NCI-H1105 treated with DMSO at 0.1 percent for 48 hours (cell line): ENCODE measurements at regions not wholly inside any gene's neighbourhood (a gene's known extent, or its start where the extent isn't known, plus 50 kb on each side); places are given as distances from the start of the nearest gene placed in this dataset.

ENCODE experiments used
- DNase-seq: peaks from one replicate; lab custom pipeline; 2025; lab: John Stamatoyannopoulos, UW

DNA sequence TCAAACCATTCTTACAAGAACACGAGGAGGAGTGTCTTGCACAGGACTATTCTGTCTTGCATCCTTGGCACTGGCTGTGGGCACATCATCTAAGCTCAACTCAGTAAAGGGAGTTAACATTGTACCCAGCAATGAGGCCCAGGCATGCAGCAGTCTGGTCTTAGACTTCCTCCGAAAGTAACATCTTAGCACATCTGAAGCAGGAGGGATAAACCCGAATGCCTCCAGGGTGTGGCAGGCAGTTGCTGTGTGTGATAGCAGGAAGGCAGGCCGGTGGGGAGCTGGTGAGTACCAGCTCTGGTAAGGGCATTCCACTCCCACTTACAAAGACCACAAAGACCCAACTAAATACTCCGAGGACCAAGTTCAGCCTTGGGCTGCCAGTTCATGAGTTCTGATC lies 206.3 kb downstream of the TSN start:
- no peak for DNase-seq

DNA sequence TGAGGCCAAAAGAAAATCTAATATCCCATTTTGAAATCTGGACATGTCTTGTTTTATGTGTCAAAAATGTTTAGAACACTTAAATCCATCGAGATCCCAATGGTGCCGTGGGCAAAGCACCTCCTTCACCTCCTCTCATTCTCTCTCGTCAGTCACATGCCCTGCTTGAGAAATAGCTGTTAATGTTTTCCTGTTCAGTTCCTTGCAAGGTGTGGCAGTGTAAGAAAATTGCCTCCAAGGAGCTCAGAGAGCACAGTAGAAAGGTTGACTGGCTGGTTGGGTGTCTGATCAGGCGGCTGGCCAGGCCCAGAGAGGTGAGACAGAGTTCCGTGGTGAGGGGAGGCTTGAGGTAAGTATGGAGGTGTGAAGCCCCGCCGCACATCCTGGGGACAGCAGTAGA lies 210.2 kb downstream of the TSN start:
- no peak for DNase-seq

DNA sequence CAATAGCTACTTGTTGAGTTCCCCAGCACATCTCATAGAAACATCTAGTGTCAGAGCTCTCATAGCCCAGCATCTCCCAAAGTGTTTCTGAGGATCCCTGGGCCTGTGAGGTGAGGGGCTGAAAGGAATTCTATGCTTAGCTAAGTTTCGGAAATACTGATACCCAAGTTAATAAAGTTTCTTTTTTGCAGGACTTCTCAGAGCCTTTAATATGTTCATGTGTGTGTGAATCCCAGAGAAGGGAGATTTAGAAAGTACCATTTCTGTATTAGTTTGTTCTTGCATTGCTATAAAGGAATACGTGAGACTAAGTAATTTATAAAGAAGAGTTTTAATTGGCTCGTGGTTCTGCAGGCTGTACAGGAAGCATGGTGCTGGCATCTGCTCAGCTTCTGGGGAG lies 211.2 kb downstream of the TSN start:
- DNase-seq = no peak

DNA sequence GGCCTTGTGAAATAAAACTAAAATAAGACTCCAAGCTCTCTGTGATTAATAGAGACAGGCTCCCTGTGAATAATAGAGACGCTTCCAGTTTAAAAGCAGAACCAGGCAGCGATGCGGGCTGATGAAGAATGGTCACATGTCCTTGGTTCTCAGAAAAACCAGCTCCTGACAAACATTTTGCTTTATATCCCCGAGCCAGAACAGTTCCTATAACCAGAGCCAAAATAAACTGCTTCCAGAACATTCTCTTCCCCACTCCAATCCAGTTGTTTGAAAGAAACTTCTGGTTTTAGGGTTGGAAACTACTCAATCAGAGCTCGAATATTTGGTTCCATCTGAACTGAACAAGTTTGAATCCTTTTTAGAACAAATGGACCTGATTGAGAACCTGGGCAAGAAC lies 213.7 kb downstream of the TSN start:
- no peak for DNase-seq

DNA sequence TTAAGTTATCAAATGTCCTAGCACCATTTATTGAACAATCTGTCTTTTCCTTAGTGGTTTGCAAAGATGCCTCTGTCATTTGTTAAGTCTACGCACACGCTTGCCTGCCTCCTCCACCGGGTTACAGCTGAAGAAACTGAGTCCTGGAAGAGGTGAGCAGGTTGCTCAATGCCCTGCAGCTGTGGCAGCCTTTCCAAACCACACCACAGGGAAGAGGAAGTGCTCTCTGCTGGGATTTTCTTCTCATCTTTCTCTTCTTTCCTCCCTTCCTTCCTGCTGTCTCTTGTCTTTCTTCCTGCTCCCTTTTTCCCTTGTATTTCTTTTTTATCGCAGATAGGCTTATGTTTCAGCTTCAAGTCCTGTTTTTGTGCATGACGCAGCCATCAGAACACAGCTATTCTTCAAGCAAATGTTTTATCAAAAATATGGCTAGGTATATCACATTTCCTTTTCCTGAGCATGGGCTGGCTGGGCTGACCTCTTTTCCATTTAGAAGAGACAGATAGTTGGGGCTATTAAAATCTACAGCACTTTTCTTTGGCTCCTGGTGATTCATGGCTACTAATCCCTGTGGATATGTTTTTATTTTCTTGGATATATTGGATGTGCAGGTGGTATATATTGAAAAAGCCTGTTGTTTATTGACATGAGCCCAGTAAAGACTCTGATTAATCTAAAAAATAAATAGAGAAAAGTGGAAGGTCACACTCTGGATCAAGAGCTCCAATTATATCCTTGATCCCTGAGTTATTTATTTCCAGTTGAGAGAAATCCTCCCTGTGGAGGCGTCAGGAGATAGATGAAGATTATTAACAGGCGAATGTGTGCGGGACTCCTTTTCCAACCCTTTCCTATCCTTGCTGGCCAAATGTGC lies 214.6 kb downstream of the TSN start:
- DNase-seq = no peak

DNA sequence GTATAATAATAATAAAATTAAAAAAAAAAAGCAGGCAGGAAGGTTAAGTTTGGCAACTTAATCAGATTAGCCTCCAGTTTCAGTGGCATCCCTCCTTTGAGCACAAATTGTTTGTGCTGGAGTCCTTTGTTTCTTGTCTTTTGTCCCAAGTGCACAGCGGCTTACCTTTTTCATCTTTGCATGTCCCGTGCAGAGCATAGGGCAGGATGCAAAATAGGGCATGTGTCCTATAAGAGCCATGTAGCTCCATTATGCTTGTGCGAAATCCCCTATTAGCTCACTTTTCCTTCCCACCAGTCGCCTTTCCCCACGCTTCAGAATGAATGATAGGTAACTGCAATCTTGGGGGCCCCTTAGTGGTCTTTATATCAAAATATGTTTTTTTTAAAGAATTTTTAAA lies 216.8 kb downstream of the TSN start:
- DNase-seq = no peak

DNA sequence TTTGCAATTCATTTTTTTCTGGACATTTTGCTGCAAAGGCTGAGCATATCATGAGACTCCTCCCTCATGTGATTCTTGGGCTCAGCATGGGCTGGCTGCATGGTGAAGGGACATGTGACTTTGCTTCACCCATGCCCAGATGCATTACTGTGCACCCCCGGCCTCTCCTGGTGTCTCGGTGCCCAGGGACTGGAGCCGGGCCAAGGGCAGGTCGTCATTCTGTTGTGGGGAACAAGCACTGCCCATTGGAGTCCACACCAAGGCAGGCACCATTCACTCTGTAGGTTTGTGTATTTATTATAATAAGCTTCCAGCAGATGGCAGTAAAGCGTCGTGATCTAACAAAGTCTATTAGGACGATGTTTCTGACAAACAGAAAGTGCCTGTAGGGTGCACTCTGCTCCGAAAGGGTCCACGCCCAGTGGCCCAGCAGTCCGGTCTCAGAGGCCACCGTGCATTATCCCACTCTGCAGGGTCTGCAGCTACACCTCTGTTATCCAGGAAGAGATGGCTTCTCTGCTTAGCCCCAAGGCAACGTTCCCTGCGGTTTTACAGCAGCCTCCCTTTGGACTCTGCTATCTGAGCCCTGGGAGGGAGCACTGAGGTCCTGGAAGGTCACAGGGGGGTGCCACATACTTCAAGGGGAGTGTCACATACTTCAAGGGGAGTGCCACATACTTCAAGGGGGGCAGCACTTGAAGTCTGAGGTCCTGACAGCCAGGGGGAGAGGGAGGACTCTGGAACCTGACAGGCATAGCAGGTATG lies 219.6 kb downstream of the TSN start:
- DNase-seq = peak; percentile 66

DNA sequence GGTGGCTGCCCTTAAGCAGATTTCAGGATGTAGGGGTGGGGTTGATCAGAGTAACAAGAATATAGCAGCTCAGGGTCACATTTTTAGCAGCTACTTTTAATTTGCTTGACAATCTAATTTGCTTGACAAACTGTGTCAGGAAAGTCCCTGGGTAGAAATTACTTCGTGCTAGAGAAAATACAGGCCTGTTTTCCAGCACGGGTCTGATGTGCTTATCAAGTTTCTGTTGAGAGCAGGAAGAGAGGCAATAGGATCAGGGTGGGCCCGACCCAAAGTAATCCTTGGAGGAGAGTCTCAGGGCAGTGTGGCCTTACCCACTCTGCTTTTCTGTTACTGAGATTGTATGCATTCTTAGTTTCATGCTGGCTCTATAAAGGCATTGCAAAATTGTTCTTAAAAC lies 221.5 kb downstream of the TSN start:
- no peak for DNase-seq

DNA sequence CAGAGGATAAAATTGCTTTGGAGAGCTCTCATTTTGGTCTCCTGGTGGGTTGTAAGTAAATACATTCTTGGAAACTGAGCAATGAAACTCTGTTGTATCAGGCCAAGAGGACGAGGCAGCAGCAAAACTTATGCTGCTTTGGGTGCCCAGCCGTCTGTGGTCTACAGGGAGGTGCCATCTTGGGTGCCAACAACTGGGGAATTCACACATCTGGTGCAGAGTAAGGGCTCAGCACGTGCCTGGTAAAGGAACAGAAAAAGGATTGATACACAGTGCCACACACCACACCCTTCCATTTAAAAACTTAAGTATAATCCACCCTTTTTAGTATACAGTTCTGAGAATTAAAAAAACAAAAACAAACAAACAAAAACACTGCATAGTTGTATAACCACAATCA lies 221.9 kb downstream of the TSN start:
- DNase-seq = no peak

DNA sequence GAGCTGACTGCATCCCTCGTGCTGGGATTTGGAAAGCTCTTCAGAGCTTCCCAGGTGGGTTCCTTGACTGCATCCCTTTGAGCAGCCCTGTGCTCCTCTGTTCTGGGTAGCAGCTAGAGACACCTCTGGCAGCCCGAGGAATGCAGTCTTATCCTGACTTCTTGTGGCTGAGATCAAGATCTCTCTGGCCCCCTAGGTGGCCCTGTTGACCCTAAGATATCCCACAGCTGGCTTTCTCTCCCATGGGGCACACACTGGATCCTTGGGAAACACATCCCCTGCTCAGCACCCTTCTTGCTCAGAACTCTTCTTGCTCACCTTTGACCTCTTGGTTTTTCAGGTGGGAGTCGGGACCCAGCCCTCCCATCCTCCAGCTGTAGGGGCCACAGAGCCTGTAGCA lies 237.2 kb downstream of the TSN start:
- no peak for DNase-seq

DNA sequence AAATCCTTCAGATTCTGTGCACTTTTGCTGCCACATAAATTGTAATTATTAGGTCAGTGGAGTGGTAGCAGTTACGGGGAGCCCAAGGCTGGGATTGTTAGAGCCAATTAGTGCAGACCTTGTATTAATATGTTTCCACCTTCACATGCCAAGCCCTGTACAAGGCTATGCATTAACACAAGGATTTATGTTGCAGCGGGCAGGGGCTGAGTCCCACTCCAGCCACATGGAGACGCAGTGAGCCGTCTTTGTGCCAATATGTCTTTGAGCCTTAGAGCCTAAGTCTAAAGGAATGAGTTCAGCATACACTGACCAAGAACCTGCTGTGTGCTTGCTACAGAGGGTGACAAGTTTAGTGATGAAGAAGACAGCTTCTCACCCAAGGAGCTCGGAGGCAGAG lies 238.2 kb downstream of the TSN start:
- no peak for DNase-seq

DNA sequence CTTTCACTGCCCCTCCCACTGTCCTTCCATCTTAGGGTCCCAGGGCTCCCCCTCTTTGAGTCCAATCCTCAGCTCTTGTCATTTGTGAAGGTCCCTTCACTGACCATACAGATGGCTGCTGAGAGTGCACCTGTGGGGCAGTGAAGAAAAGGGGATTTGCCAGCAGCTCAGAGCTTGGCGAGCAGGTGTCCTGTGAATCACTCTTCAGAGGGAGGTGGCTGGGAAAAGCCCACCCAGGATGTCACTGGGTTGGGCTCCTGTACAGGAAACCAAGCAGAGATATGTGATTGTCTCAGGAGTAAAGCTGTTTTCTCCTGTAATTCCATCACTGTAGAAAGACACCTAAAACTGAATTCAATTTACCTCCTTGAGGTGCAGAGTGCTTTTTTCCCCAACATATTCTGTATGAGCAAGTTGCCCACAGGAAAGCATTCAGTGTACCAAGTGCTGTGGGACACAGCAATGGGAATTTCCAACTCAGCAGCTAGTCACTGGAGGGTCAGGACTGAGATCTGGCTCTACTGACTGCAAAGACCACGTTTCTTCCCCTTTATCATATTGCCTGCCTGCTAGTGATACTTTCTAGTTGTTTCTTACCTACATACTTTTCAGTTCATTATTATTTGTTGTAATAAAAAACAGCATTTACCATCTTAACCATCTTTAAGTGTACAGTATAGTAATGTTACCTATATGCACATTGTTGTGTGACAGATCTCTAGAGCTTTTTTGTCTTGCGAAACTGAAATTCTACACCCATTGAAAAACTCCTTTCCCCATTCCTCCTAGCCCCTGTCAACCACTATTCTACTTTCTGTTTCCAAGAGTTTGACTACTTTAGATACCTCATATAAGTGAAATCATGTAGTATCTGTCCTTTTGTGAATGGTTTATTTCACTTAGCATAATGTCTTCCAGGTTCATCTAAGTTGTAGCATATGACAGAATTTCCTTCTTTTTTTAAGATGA lies 239.1 kb downstream of the TSN start:
- DNase-seq = no peak

DNA sequence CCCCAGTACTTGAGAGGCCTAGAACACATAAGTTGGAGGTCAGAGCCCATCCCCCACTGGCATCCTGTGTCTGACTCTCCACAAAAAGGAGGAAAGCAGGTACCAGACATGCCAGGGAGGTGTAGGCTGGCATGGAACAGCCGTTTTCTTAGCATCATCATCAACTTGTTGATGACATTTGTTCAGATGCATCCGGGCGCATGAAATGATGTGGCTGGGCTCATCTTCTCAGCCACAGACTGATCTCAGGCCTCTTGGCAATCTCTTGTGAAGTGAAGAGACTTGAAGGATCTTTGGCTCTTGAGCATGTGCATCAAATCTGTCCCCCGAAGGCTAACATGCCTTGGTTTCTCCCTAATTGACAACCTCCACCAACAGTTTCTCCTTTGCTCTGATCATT lies 243.3 kb downstream of the TSN start:
- DNase-seq = no peak

DNA sequence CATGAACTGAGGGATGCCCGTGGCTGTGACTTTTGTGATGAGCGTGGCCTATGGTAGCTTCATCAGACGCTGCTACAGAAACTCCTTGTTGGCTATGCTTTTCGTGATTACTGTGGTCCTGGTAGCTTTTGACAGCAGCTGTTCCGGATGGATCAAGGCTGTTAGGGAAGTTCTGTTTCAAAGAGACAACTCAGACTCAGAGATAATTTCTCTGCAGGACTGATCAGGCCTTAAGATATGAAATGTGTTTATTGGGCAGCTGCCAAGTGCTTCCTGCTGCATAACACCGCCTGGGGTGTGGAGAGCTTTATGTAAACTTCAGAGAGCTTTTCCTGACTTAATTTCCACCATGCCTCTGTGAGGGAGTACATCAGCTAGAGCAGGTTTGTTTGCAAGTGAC lies 243.8 kb downstream of the TSN start:
- DNase-seq = peak; percentile 21

DNA sequence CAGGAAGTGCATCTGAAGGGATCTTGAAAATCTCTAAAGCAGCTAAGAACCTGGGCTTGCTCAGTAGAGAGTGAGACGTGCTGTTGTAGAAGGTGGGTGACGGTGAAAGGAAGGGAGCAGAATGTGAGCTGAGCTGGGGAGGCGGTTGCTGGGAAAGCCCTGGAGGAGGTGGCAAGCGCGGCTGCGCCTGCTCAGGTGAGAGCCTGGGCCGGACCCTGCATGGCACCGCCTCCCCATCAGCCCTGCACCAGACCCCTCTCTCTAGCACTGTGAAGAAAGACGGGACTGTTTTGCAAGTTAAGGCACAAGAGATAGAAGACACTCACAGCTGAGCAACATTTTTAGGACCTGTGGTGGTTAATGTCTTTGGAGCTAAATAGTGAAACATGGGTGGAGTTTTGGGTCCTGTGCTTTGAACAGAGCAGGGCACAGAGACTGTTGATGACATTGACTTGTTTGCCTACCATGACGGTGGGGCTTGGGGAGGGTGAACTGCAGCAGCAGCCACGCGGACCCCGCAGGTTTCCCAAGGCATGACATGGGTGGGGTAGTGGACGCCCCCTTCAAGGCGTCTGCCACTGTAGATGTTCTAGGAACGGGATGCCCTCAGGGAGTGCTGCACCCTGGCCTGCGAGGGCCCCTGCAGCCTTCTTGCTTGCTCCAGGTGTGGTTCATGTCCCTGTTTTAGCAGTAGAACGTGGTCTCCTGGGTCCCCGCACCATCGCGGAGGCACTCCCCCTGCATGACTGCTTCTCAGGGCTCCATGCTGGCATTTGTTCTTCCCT lies 245.3 kb downstream of the TSN start:
- DNase-seq = no peak

DNA sequence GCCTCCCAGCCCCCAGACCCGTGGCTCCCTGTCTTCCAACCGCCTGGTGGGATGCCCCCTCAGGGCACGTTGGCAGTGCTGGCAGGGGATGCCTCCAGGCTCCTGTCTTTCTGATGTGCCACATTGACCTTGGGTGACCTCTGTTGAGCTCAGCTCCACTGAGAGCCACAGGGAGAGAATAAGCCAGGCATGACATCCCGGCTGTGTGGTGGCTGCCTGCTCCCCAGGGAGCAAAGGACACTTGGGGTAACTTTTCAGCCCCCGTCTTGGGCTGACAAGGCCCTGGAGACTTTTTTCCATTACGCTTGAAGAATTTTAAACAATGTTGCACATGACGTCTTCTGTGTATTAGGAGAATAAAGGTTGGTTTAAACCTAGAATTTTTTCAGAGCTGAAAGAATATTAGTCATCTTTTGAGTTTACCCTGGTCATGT lies 246.0 kb downstream of the TSN start:
- no peak for DNase-seq

DNA sequence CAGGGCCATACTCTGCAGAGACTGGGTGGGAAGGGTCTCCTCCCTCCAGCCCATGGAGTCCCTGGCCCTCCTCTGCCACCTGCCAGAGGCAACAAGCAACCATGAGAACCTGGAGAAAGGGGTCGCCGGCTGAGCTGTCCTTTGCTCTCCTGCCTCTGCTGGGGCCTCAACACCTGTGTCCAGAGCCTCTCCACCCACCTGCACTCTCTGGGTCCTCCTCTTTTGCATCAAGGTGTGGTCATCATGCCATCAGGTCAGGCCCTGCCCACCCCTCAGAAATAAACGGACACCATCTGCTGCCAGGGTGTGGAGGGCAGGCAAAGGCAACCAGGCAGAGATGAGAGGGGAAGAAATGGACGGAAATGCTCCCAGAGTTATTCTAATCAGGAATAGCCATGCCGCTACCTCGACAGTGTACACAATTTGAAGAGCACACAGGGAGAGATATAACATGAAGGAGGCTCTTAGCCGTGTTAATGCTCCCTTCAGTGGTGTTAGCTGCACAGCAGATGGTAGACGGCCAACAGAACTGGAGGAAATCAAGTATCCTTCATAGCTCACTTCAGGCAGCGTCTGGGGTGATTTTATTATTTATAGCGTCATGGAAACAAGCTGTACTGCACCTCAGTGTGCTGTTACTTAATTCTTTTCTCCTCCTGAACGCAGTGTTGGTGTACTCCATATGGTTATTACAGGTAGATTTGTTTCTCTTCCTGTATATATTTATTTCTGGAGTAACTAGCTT lies 247.9 kb downstream of the TSN start:
- no peak for DNase-seq

DNA sequence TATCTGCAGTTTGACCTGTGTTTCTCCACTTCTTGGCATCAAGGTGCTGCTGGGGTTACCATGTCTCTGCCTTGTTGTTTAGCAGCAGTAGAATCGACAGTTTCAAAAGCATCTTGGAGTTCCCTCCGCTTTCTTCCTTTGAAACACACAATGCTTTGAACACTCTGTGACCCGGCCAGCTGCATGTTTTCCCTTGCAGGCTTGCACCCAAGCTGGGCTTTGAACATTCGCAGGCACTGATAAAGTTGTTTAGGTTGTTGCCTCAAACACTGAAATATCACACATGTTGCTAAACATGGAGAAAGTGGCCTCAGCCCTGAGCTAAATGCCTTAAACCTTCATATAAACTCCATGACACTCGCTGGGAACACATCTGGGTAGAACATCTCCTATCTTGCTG lies 251.7 kb downstream of the TSN start:
- no peak for DNase-seq

DNA sequence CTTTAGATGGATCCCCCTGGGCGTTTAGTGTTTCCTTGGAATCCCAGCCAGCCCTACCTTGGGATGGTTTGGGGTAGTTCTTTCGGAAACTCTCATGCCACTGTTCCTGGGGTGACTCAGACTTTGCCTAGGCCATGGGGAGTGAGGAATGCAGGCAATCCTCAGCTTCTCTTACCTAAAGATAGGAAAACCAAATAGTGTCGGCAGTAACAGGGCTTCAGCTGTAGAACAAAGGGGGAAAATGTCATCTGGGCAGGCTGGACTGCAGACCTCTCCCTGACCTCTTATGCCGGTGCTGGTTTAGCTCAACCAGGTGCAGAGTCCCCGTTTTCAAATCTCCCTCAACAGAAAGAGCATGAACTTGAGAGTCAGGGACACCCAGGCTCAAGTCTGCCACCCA lies 252.1 kb downstream of the TSN start:
- DNase-seq = no peak

DNA sequence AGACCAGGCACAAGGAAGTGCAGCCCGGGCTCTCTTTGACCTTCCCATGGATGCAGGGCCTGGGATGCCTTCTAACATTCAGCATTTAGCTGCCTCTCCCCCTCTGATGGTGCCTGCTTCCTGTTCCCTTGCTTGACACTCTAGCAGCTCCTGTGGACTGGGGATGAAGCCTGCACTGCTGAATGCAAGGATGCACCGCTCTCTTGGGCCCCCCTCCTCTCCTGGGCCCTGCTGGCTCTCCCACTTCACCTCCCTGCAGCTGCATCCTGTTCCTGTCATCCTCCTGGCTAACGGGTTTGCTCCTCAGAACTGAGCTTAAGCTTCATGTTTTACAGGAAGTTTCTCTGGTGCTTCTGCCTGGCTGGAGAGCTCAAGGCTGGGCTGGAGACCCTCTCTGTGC lies 254.1 kb downstream of the TSN start:
- no peak for DNase-seq
